NOMO-1 (cell line): ENCODE measurements at regions not wholly inside any gene's neighbourhood (a gene's known extent, or its start where the extent isn't known, plus 50 kb on each side); places are given as distances from the start of the nearest gene placed in this dataset.
"Not testable (repeated sequence)": the region's sequence is repeated elsewhere in the genome, so short reads cannot be mapped to it uniquely, and the experiment has no call there.

Source experiments
- DNase-seq, 2 experiments: peaks; one replicate each; lab custom pipeline; 2025; ENCODE audit not compliant: unreplicated experiment in 2 of 2; lab: John Stamatoyannopoulos, UW

DNA sequence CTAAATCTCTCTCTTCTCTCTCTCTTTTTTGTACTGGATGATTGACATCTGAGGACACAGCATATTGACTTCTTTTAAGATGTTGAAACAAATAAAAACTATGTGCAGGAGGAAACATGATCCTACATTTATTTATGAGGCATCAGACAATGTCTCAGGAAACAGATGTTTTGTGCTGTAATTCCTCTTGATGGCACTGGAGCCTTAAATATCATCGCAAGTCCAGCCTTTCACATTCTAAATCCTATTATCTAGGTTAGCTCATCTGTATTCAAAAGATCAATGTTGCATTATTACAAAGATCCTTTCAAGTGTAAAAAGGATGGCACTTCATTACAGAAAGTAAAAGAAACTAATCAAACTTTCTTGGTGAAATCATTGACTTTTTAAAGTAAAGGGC, 63.9 kb downstream of the MAT2B start:
- no peak for DNase-seq

DNA sequence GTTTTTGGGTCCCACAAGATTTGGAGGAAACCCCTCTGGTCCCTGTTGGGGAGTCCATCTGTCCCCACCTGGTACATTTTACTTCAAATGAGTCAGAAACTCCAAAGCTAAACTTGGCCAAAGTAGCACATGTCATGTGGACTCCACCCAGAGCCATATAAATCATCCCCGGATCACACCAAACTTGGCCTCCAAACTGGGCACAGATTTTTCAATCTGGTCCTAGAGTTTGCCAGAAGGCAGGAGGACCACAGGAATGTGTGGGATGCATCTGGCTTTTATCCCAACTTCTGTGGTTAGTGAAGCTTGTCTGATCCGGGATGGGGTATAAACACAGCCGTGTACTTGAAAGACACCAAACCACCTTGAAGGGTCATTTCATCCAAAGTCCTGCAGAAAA, 66.3 kb downstream of the MAT2B start:
- DNase-seq, result no peak

DNA sequence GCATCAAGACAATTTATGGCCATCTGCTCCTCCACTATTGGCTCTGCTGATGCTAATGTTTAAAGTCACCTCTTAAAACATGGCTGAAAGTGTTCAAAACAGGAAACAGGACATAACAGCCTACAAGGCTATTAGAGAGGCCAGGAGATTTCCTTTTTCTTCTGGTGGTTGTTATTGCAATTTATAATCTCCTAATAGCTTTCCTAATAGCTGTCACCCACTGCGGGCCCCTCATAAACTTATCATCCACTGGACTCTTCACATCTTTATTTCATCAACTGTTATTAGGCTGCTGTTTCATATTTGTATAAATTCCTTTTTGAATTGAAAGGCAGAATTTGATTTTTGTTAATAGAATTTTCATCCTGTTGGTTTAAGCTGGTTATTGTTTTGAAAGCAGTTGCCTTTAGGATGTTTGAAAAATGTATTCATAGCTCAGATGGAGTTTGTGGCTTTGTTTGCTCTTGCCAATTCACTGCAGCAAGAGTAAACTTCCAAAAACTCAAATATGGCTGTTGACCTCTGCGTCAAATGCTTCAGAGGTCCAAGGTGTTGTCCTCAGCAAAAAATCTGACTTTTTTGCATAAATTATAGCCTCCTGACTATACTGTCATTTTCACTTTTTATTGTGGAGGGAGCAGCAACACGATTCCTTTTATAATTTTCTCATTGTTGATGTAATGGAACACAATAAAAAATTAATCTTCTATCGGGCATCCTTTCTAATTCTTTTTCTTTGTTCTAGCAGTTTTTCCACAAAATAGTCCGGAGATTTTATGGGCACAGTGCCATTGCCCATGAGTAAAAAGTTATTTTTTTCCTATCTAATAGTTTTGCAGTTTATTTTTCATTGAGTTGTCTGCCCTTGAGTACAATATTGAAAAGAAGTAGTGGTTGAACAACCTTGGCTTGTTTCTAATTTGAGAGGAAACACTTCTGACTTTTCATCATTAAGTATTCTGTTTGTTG, 69.3 kb downstream of the MAT2B start:
- no peak for DNase-seq

DNA sequence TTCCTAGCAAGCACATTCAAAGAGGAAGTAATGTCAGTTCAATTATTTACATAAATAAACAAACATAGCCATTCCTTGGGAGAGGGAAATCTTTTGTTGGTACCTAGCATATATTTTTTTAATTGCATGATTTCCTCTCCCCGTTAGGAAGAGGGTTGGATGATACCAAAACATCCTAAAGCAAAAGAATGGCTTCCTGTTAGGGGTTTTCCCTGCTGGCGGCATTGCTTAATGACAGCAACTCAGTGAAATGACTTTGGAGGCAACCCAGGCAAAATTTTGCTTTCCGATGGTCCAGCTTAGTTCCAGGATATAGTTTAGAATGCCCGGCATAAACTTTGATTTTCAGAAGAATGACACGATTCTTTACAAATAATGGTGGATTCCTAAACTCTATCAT, 73.2 kb downstream of the MAT2B start:
- DNase-seq, result no peak

DNA sequence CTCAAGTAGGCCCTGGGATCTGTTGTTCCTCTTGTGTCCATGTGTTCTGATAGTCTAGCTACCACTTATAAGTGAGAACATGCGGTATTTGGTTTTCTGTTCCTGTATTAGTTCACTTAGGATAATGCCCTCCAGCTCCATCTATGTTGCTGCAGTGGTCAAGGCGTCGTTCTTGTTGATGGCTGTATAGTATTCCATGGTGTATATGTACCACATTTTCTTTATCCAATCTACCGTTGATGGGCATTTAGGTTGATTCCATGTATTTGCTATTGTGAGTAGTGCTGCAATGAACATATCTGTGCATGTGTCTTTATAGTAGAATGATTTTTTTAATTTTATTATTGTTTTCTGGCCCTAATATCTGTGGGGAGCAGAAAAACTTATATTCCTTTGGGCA, 74.3 kb downstream of the MAT2B start:
- DNase-seq, result no peak

DNA sequence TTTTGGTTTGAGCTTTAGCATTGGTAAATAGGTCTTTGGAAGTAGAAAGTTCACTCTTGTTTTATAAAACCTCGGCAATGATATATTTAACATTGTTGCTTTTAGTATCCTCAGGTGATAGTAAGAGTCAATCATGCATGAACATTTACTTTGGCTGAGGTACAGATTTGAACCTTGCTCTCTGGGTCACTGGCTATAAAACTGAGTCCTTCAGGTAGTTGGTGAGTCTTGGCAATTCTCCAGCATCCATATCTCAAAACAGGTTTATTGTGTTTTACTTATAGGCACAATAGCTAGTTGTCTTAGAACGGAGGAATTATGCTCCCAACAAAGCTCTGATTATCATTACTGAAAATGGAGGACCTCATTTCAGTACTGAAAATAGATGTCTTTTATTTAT, 75.1 kb downstream of the MAT2B start:
- no peak for DNase-seq

DNA sequence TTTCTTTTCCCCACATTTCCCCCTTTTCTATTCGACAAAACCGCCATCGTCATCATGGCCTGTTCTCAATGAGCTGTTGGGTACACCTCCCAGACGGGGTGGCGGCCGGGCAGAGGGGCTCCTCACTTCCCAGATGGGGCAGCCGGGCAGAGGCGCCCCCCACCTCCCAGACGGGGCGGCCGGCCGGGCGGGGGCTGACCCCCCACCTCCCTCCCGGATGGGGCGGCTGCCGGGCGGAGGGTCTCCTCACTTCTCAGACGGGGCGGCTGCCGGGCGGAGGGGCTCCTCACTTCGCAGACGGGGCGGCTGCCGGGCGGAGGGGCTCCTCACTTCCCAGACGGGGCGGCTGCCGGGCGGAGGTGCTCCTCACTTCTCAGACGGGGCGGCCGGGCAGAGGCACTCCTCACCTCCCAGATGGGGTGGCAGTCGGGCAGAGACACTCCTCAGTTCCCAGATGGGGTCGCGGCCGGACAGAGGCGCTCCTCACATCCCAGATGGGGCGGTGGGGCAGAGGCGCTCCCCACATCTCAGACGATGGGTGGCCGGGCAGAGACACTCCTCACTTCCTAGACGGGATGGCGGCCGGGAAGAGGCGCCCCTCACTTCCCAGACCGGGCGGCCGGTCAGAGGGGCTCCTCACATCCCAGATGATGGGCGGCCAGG, 78.2 kb downstream of the MAT2B start:
- not testable (repeated sequence) for DNase-seq

DNA sequence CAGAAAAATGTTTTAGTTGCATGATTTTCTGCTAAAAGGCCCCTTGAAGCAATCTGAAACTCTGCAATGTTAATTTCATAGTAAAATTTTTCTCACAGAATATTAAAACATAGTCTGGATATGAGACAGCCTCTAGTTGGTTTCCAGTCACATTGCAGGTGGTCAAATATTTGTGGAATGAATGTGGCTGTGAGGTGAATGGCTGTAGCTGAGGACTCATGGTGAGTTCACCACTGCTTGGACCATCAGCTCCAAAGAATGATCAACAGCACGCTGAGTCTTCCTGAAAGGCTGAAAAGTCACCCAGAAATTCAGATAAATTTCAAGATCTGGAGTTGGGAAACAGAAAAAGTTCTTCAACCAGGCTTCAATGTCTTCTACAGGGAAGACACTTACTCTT, 79.8 kb downstream of the MAT2B start:
- no peak for DNase-seq

DNA sequence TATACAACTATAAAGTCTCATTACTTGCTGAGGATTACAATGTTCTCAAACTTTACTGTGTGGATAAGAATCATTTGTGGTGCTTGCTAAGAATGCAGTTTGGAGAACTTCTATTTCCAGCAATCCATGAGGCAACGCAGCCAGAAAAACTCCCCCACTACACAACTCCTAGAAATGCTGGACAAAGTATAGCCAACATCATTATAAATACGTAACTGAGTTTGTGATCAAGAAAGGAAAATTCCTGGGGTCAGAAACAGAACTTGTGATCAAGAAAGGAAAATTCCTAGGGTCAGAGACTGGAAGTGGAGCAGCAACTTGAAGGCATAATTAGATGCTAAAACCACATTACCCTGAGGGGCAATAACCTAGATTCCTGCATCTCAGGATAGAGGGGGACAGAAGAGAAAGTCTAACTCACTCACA, 81.1 kb downstream of the MAT2B start:
- no peak for DNase-seq

DNA sequence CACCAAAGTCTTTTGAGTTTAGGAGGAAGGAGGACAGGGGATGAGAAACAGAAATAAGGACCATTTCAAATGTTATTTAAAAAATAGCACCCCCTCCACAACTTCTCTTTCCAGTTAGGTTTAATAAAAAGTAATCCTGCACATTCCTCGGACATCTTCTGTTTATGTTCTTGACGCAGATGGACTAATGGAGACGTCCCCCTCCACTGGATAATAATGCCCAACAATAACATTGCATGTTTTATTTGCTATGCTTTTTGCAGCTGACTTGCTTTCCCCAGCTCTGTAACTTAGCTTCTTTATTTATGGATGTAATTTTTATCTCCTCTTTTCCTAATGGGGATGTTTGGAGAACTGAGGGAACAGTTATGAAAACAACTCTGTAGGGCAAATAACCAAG, 89.5 kb downstream of the MAT2B start:
- no peak for DNase-seq

DNA sequence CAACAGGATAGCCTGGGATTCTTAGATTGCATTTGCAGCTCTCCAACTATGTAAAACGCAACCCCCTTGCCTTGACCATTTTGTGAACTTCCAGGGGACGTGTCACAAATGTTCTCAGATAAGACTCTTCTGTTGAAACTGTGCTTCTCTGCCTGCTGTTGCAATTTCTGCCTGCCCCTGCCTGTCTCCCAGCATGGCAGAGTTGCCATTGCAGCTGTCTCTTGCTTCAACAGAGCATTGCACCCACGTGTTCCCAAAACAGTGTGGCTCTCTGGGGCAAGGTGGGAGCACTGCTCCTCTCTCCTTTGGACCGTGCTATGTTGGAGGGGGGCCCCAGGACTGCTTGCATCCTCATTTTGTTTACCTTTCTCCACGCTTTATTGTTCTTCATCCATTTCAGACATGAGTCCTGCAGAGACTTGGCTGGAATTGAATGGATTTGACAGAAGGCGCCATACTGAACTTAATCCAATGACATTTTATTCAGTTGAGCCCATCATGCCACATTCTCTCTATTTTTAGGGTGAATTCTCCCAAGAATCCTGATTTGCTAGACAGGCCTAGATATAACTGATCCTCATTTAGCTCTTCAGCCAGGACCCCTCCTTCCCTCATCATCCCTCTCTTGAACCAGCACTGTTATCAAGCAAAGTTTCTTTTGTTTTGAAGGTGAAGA, 90.7 kb downstream of the MAT2B start:
- no peak for DNase-seq

DNA sequence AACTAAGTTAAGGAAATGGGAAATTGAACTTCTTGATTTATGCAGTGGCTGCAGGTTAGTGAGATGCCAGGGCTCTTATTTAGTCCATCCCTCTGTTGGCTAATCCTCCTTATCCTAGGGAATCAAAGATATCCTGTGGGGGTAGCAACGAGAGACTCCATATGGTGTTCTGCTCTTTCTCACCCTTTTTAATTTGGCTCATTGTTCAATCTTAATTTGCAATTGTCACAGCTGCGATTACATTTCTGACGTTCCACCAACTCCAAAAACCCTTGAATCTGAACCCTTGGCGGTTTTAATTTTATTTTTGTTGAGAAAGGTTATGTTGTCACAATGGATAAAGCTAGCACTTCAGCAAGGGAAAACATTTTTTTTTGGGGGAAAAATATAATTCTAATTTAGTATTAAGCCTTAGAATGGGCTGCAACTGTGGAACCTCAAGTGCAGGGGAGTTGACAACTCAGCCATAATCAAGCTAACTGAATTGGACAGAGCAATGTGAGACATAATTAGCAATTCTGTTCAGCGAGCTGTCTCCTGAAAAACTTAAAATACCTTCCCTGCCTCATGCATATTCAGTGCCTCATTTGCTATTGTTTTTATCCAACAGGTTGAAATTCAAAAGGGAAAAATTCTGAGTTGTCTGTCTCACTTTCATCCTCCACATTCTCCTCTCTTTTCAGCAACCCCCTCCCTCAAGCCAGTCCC, 91.3 kb downstream of the MAT2B start:
- no peak for DNase-seq

DNA sequence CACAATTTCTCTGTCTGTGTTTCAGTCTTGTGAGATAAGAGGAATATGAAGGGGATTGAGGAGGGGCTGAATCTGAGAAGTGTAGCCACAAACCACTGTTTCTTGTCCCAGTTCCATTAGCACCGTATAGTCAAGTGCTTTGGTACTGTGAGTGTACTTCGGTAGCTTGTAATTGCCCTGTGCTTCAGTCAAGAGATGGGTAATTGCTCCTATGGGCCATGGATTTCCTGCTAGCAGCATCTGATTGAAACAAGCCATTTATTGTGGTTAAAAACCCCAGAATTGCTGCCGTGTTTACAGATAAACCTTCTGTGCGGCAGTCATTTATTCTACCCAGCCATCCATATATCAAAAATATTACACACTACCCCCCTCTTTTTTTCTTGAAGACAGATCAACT, 98.6 kb downstream of the MAT2B start:
- DNase-seq, result no peak

DNA sequence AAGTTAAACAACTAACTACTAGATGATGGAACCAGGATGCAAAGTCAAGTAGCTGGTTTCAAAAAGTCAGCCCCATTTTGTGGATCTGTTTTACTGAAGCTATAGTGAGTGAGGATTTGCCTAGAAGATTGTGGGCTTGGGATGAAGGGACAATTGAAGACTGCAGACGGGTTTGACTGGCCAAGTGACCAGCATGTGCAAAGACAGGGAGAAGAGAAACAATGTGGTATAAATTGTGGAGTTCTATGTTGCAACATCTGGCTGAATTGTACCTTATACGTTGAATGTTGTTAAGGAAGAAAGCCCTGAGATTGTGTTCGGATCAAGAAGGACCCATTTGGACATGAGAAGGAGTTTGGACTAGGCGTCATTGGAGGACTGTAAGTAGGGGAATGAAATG, 101.8 kb downstream of the MAT2B start:
- DNase-seq, result no peak

DNA sequence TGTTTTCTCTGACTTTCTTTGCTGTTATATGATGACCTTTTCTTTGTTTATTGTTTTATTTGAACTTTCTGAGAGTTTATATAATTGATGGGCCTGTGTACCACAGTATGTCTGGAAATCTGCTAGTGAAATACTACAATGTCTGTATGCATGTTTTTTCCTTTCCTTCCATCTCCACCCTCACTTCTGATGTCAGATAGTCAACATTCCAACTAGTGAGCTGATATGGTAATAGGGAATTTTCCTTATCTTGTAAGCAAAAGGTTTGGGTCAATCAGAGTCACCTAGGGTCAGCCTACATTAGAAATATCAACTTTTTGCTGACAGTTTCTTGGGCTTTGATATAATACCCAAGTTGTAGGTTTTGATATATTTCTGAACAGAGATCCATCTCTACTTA, 103.2 kb downstream of the MAT2B start:
- DNase-seq, result no peak

DNA sequence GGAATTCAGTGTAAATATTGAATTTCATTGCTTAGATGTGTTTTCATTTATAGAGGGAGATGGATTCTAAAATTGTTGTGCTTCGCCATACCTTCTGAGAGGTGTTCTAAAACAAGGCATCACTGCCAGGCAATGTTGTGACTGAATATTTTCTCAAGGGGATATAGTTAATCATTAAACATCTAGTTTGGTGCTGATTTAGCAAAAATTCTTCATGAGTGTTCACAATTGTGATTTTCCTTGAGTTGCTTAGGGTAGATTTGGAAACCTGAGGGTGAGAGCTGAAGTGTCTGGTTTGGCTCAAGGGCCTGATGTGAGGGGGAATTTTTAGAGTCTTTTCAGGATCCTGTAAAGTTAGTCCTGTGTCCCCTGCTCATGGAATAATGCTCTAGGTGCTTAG, 104.5 kb downstream of the MAT2B start:
- no peak for DNase-seq

DNA sequence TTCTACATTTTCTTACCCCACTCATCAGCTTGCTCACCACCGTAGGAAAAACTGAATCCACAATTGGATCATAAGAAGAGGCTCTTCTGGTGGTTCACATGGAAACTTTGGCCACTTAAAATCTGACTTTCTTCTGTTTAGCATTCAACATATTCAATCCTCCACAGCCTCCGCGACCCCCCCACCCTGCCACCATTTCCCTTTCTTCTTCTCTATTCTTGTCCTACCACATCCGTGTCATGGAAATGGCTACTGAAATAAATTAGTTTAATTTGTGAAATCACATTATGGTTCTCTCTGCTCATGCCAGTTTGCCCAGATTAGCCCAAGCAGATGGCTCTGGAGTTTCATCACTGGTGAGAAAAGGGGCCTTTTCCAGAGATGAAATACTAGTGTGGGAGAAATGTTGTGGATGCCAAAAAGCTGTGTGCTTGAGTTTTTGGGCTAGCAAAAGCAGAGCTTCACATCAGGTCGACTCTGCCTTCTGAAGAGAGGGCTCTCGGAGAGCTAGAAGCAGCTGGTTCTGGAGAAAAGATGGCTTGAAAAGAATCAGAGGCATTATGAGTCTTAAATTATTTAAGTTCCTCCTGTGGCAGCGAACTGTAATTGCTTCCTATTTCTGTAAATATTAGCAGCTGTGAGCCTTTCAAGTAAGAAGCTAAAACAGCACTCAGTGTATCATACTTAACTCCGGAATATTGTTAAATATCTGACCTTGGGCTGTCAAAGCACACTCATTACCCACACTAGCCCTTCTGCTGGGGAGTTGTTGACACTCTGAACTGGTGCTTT, 107.1 kb downstream of the MAT2B start:
- DNase-seq, result peak in 1 of 2 experiments; percentile 11

DNA sequence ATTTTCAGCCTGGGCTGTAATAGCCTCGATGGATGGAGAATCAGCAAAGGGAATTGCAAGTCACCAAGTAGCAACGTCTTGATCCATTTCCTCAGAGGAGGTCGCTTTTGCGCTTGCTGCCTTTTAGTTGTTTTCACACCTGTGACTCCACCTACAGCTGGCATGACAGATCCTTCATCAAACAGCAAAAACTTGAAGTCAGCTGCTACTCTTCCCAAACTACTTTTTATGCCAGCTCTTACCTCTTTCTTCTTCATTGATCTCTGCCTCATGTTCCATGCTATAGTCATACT, 107.7 kb downstream of the MAT2B start:
- no peak for DNase-seq

DNA sequence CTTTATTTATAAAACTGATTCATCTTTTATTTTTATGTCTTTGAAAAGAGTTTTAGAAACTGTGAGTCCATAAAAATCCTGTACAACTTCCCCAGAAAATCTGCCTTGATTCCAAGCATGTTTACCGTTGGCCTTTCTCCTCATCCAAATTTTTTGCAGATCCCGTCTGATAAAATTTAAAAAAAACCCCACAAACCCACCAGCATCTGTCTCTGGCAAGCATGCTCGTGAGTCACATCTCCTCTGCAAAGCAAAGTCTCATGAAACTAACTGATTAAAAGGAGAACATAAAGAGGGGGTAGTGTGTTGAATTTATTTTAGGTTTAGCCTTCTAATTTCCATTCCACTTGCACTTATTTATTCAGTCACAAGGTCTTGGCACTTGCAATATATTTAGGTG, 109.4 kb downstream of the MAT2B start:
- no peak for DNase-seq

DNA sequence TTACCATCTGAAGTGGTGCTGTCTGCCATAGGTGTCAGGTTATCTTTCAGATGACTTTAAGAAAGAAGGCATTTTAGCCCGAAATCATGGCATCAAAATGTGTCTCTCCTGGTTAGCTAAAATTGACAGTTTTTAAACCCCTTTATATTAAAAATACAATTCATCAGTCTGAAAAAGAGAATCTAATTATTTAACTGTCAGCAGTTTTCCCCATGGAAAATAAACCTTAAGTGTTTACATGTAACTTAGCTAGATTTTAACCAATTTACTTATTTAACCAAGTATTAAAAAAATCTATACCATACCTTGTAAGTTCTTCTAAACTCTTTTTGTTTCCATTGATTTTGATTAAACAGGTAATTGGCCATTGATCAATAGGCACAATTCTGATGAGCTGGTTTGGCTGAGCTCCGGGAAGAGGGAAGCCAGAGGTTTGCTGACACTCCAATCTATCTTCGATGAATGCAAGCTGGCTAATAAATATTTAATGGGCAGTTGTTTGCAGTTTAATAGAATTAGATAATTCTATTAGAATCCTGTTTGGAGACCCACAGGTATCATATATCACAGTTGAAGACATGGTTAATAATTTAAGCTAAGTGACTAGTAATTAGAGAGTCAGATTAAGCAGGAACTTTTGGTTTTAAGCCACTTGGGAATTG, 114.0 kb downstream of the MAT2B start:
- no peak for DNase-seq
